K562 (cell line): ENCODE measurements at regions not wholly inside any gene's neighbourhood (a gene's known extent, or its start where the extent isn't known, plus 50 kb on each side); places are given as distances from the start of the nearest gene placed in this dataset.

Experiments used
- ATAC-seq: fragments of 200-7000 bp; cut with Tn5 transposase; 3 replicates; pipeline ENCODE4 v1.9.1; 2020; ENCODE audit warnings: moderate library complexity
- BruUV-seq: library from RNA; stranded (reverse); fragments of 400-500 nt; replicated peaks from 2 replicates; lab custom pipeline; 2021; lab: Mats Ljungman, UMichigan
- CTCF ChIA-PET: fragments of 300-600 bp; formaldehyde crosslinking; extraction: SDS; loops from one replicate; lab custom pipeline; 2021; ENCODE audit warnings: low intra/inter-chr PET ratio; lab: Yijun Ruan, JAX
- POLR2A ChIA-PET: fragments of 300-600, 350-650 bp; sonication (Branson Sonifier 250); formaldehyde crosslinking; extraction: SDS; loops from one replicate; lab custom pipeline; 2021; ENCODE audit warnings: antibody characterized with exemption, inconsistent platforms; lab: Yijun Ruan, JAX
- DNase-seq, 4 experiments: peaks; one replicate each; pipeline versions ENCODE4 v3.0.0 to v3.0.0-alpha.2; 2011 to 2018; ENCODE audit warnings: low spot score in 3 of 4, mixed read lengths in 3 of 4; ENCODE audit errors: extremely low read depth in 1 of 4
- FAIRE-seq: peaks from 2 replicates; lab custom pipeline; 2011; peaks lifted over from hg19 to GRCh38; lab: Jason Lieb, UNC
- H2AFZ ChIP-seq: 2 replicates; pipeline ENCODE4 v1.6.0; 2011; ENCODE audit warnings: low read depth, low read length, control low read depth, inconsistent platforms
- H3K27ac ChIP-seq: fragments of 200-600 bp; 3 replicates; pipeline ENCODE4 v1.8.0; 2011; ENCODE audit warnings: low read depth, mild to moderate bottlenecking, control low read depth, inconsistent platforms, low read length, moderate library complexity, mixed read lengths; ENCODE audit errors: extremely low read depth
- H3K27me3 ChIP-seq, 2 experiments: fragments of 300-600 bp in 1 of 2; 2 replicates in 1 of 2; 3 replicates in 1 of 2; pipeline versions ENCODE4 v1.6.0 to v1.8.0; 2011; ENCODE audit warnings: inconsistent platforms in 2 of 2, low read length in 2 of 2, mild to moderate bottlenecking in 1 of 2, mixed read lengths in 1 of 2, moderate library complexity in 1 of 2; ENCODE audit not compliant: control insufficient read depth in 2 of 2, insufficient read depth in 2 of 2
- H3K36me3 ChIP-seq: fragments of 300-600 bp; 3 replicates; pipeline ENCODE4 v1.8.0; 2011; ENCODE audit warnings: mild to moderate bottlenecking, low read length, inconsistent platforms; ENCODE audit not compliant: control insufficient read depth, insufficient read depth
- H3K4me1 ChIP-seq, 2 experiments: fragments of 200-600 bp in 1 of 2; replicated peaks in 1 of 2; 2 replicates in 1 of 2; 3 replicates in 1 of 2; pipeline versions ENCODE4 v1.5.1 to v1.8.0; 2011; ENCODE audit warnings: inconsistent platforms in 2 of 2, low read length in 2 of 2, mild to moderate bottlenecking in 1 of 2, mixed read lengths in 1 of 2, moderate library complexity in 1 of 2; ENCODE audit not compliant: control insufficient read depth in 2 of 2, insufficient read depth in 2 of 2
- H3K4me2 ChIP-seq: 2 replicates; pipeline ENCODE4 v1.6.1; 2011; ENCODE audit warnings: low read length, control low read depth, inconsistent platforms, mixed read lengths; ENCODE audit not compliant: insufficient read depth
- H3K4me3 ChIP-seq: fragments of 200-600 bp; sonication (generic), shearing (Covaris generic); 2 replicates; pipeline ENCODE4 v1.5.1; 2016; ENCODE audit warnings: control low read depth, inconsistent platforms
- H3K79me2 ChIP-seq: fragments of 200-600 bp; 3 replicates; pipeline ENCODE4 v1.8.0; 2011; ENCODE audit warnings: low read length, inconsistent platforms; ENCODE audit not compliant: control insufficient read depth, insufficient read depth
- H3K9ac ChIP-seq, 2 experiments: 2 replicates each; pipeline versions ENCODE4 v1.6.0 to v1.6.1; 2011; ENCODE audit warnings: low read depth in 2 of 2, low read length in 2 of 2, control low read depth in 1 of 2, inconsistent platforms in 1 of 2, mild to moderate bottlenecking in 1 of 2, mixed read lengths in 1 of 2; ENCODE audit not compliant: insufficient read depth in 1 of 2
- H3K9me1 ChIP-seq: one replicate; pipeline ENCODE4 v1.6.0; 2011; ENCODE audit warnings: inconsistent platforms, mild to moderate bottlenecking, low read length, moderate library complexity; ENCODE audit not compliant: control insufficient read depth, insufficient read depth
- H3K9me3 ChIP-seq: replicated peaks from 2 replicates; pipeline ENCODE4 v1.5.1; 2011; ENCODE audit warnings: low read depth, low read length, inconsistent platforms; ENCODE audit not compliant: control insufficient read depth, insufficient read depth
- H4K20me1 ChIP-seq: replicated peaks from 2 replicates; pipeline ENCODE4 v1.6.1; 2011; ENCODE audit warnings: low read length, inconsistent platforms, mixed read lengths; ENCODE audit not compliant: control insufficient read depth, insufficient read depth
- EHMT2 ChIP-seq: fragments of 450-650 bp; IDR thresholded peaks from 2 replicates; pipeline ENCODE4 v1.6.1; 2018; ENCODE audit warnings: antibody characterized with exemption
- MAFF ChIP-seq: IDR thresholded peaks from 2 replicates; pipeline ENCODE4 v1.6.1; 2012; ENCODE audit warnings: low read length, improper control_type of control experiment
- RAD51 ChIP-seq: fragments of 450-650 bp; IDR thresholded peaks from 2 replicates; pipeline ENCODE4 v1.7.1; 2016; ENCODE audit warnings: low read depth, mild to moderate bottlenecking, borderline replicate concordance
- TFE3 ChIP-seq: fragments of 450-650 bp; formaldehyde crosslinking; IDR thresholded peaks from 2 replicates; pipeline ENCODE4 v1.4.0; 2020; ENCODE audit warnings: mild to moderate bottlenecking, mixed read lengths
- TOE1 ChIP-seq, 2 experiments: fragments of 450-650 bp in 1 of 2; sonication (generic) in 1 of 2; formaldehyde crosslinking in 1 of 2; IDR thresholded peaks; 2 replicates each; pipeline versions ENCODE4 v1.7.1 to v1.8.0; 2016 to 2022; ENCODE audit warnings: borderline replicate concordance in 2 of 2, mild to moderate bottlenecking in 2 of 2, antibody characterized with exemption in 1 of 2, inconsistent platforms in 1 of 2, low read depth in 1 of 2, missing genetic modification reagents in 1 of 2, moderate library complexity in 1 of 2
- WGBS: fragments of 100-300 bp; shearing (Covaris generic); methylation state at CpG from one replicate; pipeline ENCODE4 v1.1.6; 2016; ENCODE audit warnings: low coverage, mixed read lengths; ENCODE audit not compliant: insufficient coverage; ENCODE audit errors: missing lambda C conversion rate; 5-methylcytosine and 5-hydroxymethylcytosine counted together
- in situ Hi-C: fragments of 300-500 bp; cut with MboI; formaldehyde crosslinking; loops from 4 replicates; pipeline ENCODE4 v1.15.0; 2018; ENCODE audit warnings: inconsistent platforms, mixed read lengths
- intact Hi-C: fragments of 100-400 bp; cut with micrococcal nuclease; formaldehyde crosslinking; loops from 2 replicates; pipeline ENCODE4 v1.14.2; 2022

- TF ChIP-seq RAD51, result peak; percentile 60; the same call in 1 of the 2 replicates
- peak; percentile 86 for TF ChIP-seq TFE3 (CRISPR knock-in tag)
- no peak for TF ChIP-seq MAFF
- TF ChIP-seq TOE1 (IDR thresholded peaks at IDR 0.05; ENCODE audit: borderline replicate concordance), result peak; percentile 42; the same call in 1 of the 2 replicates
- no peak for TF ChIP-seq TOE1 (CRISPR knock-in tag; IDR thresholded peaks at IDR 0.05; ENCODE audit: borderline replicate concordance, low read depth)
- no peak for TF ChIP-seq EHMT2
- no peak for FAIRE-seq
- no peak overlapping the region for H2AFZ ChIP-seq
- no peak for ATAC-seq
- no peaks in the 10 kb centered on the region for H3K9me1 ChIP-seq
- H3K4me2 ChIP-seq, result no peak overlapping the region
- H3K36me3 ChIP-seq, result no peaks in the 10 kb centered on the region
- ChIA-PET POLR2A (interaction anchor here (0.6 kb wide), 1 partner anchor 257 kb away, joined by 3 read pairs; no protein-coding TSS in a partner anchor), CTCF (no interaction called here)
- H3K27ac ChIP-seq, result no peak overlapping the region
- H4K20me1 ChIP-seq, result peaks cover 13% of the 10 kb centered on the region
- in situ Hi-C loops (no loop called here), intact Hi-C loops (no loop called here)
- no peak overlapping the region for H3K9ac ChIP-seq
- WGBS, result 0% methylated on average over 7 of the region's 7 CpGs
- no peak for DNase-seq
- H3K9me3 ChIP-seq, result no peaks in the 10 kb centered on the region
- no peak overlapping the region for H3K4me3 ChIP-seq
- peaks cover 8 to 10% of the 10 kb centered on the region in 2 experiments; a peak in 4 of 5 replicates for H3K4me1 ChIP-seq
- H3K79me2 ChIP-seq, result no peaks in the 10 kb centered on the region
- peaks cover 34 to 70% of the 10 kb centered on the region in 2 experiments for H3K27me3 ChIP-seq
- BruUV-seq, result no TSS peak
Observed at GRCh38 chr1:11391327-11391726, 87.6 kb upstream of the DISP3 start.
